HS-27A (cell line): ENCODE measurements at regions not wholly inside any gene's neighbourhood (a gene's known extent, or its start where the extent isn't known, plus 50 kb on each side); places are given as distances from the start of the nearest gene placed in this dataset.

ENCODE experiments used
- DNase-seq: peaks from one replicate; pipeline ENCODE4 v3.0.0-alpha.2; 2012; ENCODE audit warnings: low read depth, missing footprints

GRCh38 chr13:36493046-36493445 is 60.8 kb downstream of the CCNA1 start:
- DNase-seq: no peak

- no peak for DNase-seq
These were observed 63.1 kb downstream of the CCNA1 start for GRCh38 chr13:36495431-36495830.

GRCh38 chr13:36509369-36509768 is 77.1 kb downstream of the CCNA1 start:
- DNase-seq: no peak

GRCh38 chr13:36512771-36513170 is 80.5 kb downstream of the CCNA1 start:
- no peak for DNase-seq

GRCh38 chr13:36513266-36513665 is 81.0 kb downstream of the CCNA1 start:
- DNase-seq: no peak

DNA sequence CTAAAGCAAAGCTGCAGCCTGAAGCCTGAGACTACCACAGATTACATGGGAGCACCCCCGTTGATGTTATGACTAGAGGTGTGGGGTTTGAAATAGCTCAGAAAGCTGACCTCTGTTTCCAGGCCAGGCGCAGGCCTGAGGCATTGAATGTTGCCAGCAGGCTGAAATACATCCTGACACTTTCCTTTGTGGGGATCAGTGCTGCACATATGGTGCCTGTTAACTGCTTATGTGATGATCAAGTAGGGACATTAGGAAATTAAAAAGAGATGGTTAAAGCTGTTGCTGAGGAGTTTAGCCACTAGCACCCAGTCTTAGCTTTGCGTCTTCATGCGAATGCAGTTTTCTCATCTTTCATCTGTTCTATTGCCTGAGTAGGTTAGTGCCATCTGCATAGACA is 83.2 kb downstream of the CCNA1 start:
- no peak for DNase-seq

- no peak for DNase-seq
These were observed 83.9 kb downstream of the CCNA1 start for GRCh38 chr13:36516225-36516624.

- no peak for DNase-seq
These were observed 86.4 kb downstream of the CCNA1 start for GRCh38 chr13:36518707-36519106.

GRCh38 chr13:36519432-36519831 is 87.1 kb downstream of the CCNA1 start:
- DNase-seq: no peak

DNA sequence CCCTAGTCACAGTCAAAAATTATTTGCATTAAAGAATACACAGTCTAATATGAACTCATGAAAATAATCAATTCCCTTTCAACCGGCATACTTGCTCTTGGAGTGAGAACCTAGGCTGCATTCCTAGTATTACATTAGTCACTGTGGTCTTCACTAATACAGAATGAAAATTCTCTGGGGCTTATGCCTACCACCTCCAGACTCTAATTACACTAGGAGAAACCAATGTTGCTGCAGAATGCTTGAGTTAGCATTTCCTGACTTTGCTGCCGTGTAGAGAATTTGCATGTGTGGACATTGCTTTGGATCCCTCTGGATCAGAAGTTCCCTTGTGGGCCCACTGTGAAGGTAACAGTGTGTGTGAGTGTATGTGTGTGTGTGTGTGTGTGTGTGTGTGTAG is 87.8 kb downstream of the CCNA1 start:
- no peak for DNase-seq

- no peak for DNase-seq
These were observed 94.6 kb downstream of the CCNA1 start for GRCh38 chr13:36526897-36527296.

DNA sequence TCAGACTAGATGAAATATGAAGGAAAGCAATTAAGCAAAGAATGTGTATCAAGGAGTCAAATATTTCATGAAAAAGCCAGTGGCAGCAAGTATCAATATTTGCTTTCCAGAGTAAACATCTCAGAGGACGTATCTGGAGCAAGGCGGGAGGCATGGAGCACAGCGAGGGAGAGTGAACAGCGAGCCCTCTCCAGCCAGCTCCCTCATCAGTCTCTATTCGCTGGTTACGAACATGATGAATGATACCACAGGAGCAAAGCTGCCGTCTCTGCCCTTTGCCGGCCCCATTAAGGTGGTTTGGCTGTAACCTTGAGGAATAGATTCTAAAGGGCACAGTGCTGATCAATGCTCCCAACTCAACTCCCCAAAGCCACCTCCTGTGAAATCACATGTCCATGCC is 95.8 kb downstream of the CCNA1 start:
- DNase-seq: no peak

GRCh38 chr13:36530050-36530789 is 97.9 kb downstream of the CCNA1 start:
- no peak for DNase-seq

DNA sequence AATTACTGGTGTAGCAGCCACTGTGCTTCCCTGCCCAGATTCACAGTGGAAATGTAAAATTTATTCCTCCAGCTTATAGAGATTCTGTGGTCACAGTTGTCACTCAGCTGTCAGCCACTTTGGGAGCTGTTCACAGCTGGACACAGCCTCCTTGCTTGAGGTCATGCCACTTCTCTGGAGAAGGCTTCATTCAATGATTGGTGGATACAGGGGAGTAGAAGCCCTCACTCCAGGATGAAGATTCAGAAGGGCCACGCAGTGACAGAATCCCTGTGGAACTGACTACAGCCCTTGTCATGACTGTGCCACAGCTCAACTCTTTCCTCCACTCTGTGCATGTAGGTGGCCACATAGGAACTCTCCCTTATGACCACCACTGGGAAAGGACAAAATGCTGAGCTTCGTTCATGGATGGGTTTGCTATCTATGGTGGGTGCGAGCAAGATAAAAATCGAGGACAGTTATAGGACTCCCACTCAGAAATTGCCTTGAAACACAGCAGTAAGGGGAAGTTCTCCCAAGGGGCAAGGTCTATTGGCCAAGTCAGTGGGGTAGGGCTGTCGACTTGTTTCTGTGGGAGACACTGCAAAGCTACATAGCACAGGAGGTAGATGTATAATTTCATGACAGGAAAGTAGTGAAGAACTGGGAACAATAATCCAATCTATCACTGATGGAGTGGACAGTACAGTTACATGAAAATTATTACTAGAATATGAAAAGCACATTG is 98.7 kb downstream of the CCNA1 start:
- DNase-seq: no peak

DNA sequence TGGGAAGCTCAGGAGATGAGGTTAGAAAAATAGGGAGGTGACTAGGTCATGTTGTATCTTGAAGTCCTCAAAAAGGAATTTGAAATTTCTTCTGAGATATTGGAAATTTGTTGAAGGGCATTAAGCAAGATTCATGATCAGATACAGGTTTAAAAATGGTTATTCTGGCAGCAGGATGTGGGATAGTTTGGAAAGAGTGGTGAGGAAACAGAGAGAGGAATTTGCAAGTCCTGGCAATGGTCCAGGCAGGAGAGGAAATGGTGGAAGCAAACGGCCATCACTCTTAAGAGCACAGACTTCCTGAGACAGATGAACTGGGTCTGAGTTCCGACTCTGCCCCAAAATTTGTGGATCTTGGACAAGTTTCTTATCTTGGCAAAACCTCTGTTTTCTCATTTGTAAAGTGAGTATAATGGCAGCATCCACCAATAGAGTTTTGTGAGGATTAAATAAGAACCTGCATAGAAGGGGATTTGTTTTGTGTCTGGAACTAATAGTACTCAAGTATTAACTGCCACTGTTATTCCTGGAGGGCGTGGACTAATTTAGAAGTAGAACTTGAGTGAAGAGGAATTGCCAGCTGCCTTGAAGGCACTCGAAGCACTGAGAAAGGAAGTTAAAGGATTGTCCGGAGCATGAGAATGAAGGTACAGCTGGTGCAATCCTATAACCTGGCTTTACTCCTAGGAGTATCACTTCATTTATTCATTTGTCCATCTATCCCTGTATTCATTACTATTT is 99.6 kb downstream of the CCNA1 start:
- DNase-seq: peak; percentile 2

- no peak for DNase-seq
These were observed 101.5 kb downstream of the CCNA1 start for GRCh38 chr13:36533806-36534205.

GRCh38 chr13:36536546-36536945 is 104.3 kb downstream of the CCNA1 start:
- DNase-seq: no peak

DNA sequence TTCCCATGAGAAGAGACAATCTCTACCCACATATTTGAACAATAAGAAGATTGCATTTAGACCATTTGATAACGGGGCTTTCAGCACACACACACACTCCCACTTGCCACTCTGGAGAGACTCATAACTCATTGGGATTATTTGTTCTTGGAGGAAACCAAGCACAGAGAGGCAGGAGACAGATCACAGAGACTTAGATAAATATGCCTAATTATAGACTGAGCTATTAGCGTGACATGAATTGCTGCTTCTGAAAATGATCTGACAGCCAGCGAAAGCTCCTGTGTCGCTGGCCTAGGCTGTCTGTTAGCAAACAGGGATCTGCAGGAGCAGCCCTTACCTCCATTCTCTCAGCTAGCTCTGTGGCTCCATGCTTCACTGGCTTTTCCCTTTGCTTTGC is 111.4 kb downstream of the CCNA1 start:
- no peak for DNase-seq

- no peak for DNase-seq
These were observed 115.8 kb downstream of the CCNA1 start for GRCh38 chr13:36548129-36548528.

DNA sequence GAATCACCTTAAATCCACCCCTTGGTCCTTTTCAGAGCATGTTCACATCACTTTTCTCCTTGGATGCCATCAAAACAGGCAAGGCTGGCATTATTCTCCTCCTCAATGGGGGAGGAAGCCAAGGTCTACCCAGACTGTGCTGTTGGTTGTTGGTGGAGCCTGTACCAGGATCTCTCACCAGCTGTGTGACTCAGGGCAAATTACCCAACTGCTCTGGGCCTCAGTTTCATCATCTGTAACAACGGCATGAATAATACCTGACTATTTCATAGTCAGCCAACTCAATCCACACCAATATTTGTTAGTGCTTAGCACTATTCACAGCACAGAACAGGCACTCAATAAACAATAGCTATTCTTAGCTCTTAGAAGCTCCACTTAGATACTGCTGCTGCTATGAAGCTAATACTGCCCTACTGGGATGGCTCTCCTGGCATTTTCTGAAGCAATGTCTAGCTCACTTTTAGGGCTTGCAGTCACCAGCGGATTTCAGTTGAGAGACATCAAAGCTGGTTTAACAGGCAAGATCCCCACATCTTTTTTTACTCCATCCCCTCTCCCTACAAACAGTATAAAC is 116.9 kb downstream of the CCNA1 start:
- DNase-seq: no peak

GRCh38 chr13:36549755-36550154 is 117.5 kb downstream of the CCNA1 start:
- DNase-seq: no peak

DNA sequence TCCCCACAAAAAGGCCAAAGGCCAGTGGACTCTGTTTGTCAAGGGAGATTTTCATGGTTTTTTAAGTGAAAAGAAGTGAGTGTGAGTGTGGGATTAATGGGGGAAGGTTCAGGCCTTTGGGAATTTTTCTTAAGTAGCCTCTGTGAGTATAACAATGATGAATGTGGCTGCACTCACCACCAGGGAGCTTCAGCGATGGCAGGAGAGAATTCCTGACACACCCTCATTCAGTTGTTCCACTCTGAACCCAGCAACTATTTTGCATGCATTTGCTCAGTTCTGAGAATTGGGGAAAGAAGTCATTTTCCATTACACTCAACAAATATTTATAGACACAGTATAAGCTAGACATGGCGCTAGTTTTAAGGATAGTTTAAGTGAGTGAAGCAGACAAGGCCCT is 117.9 kb downstream of the CCNA1 start:
- DNase-seq: no peak

GRCh38 chr13:36551445-36551844 is 119.2 kb downstream of the CCNA1 start:
- no peak for DNase-seq
